SK-N-SH (cell line): ENCODE measurements at regions not wholly inside any gene's neighbourhood (a gene's known extent, or its start where the extent isn't known, plus 50 kb on each side); places are given as distances from the start of the nearest gene placed in this dataset.

ENCODE experiments used
- EP300 ChIP-seq, 2 experiments: IDR thresholded peaks; 2 replicates each; pipeline versions ENCODE4 v1.4.0 to v1.6.1; 2012; ENCODE audit warnings: borderline replicate concordance in 1 of 2, low read depth in 1 of 2, low read length in 1 of 2
- MEF2A ChIP-seq: IDR thresholded peaks from 2 replicates; pipeline ENCODE4 v1.4.0; 2012; ENCODE audit warnings: low read depth, borderline replicate concordance
- POLR2AphosphoS5 ChIP-seq: IDR thresholded peaks from 2 replicates; pipeline ENCODE4 v1.6.1; 2012; ENCODE audit warnings: low read depth, low read length
- TF ChIP-seq, protein P1 (sequence below): fragments of 200-600 bp; sonication (generic); IDR thresholded peaks from 2 replicates; pipeline ENCODE4 v1.6.1; 2017; ENCODE audit warnings: antibody characterized with exemption, mild to moderate bottlenecking, moderate library complexity

- TF ChIP-seq, protein P1, sequence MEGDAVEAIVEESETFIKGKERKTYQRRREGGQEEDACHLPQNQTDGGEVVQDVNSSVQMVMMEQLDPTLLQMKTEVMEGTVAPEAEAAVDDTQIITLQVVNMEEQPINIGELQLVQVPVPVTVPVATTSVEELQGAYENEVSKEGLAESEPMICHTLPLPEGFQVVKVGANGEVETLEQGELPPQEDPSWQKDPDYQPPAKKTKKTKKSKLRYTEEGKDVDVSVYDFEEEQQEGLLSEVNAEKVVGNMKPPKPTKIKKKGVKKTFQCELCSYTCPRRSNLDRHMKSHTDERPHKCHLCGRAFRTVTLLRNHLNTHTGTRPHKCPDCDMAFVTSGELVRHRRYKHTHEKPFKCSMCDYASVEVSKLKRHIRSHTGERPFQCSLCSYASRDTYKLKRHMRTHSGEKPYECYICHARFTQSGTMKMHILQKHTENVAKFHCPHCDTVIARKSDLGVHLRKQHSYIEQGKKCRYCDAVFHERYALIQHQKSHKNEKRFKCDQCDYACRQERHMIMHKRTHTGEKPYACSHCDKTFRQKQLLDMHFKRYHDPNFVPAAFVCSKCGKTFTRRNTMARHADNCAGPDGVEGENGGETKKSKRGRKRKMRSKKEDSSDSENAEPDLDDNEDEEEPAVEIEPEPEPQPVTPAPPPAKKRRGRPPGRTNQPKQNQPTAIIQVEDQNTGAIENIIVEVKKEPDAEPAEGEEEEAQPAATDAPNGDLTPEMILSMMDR: no peak
- TF ChIP-seq POLR2AphosphoS5 (no peak), EP300 (IDR thresholded peaks at IDR 0.05; ENCODE audit: borderline replicate concordance in 1 of 2, low read depth in 1 of 2, low read length in 1 of 2) (no peak), MEF2A (no peak)
Measured at GRCh38 chr6:91117550-91117949, 530.7 kb upstream of the MAP3K7 start.
